Heart right ventricle (tissue), 16 donors: ENCODE measurements at regions not wholly inside any gene's neighbourhood (a gene's known extent, or its start where the extent isn't known, plus 50 kb on each side); places are given as distances from the start of the nearest gene placed in this dataset.

ENCODE experiments used
- ATAC-seq, 8 donors: fragments of 200-7000 bp; cut with Tn5 transposase; one replicate each; pipeline ENCODE4 v1.9.1; 2020; ENCODE audit warnings: mild to moderate bottlenecking in 8 of 8, moderate library complexity in 8 of 8, moderate number of reproducible peaks in 1 of 8
- DNase-seq, 2 donors: peaks; one replicate each; pipeline ENCODE4 v3.0.0-alpha.2; 2020
- H3K27ac ChIP-seq, 10 donors: fragments of 200-600 bp; sonication (generic) in 2 of 10; one replicate each; pipeline versions ENCODE4 v1.5.0 to v1.8.0; 2020 to 2022; ENCODE audit warnings: mild to moderate bottlenecking in 3 of 10
- H3K27me3 ChIP-seq, 7 donors: fragments of 200-600 bp; one replicate each; pipeline ENCODE4 v1.8.0; 2021 to 2022; ENCODE audit warnings: mild to moderate bottlenecking in 2 of 7
- H3K36me3 ChIP-seq, 9 donors: fragments of 200-600 bp; sonication (generic) in 1 of 9; one replicate each; pipeline versions ENCODE4 v1.5.0 to v1.8.0; 2020 to 2022; ENCODE audit warnings: mild to moderate bottlenecking in 2 of 9
- H3K4me1 ChIP-seq, 9 donors: fragments of 200-600 bp; sonication (generic) in 1 of 9; one replicate each; pipeline versions ENCODE4 v1.5.0 to v1.8.0; 2020 to 2022; ENCODE audit warnings: mild to moderate bottlenecking in 4 of 9
- H3K4me3 ChIP-seq, 10 donors: fragments of 200-600 bp; sonication (generic) in 2 of 10; one replicate each; pipeline versions ENCODE4 v1.5.0 to v1.8.0; 2020 to 2022; ENCODE audit warnings: mild to moderate bottlenecking in 7 of 10, moderate library complexity in 2 of 10
- H3K9me3 ChIP-seq, 11 donors: fragments of 200-600 bp in 10 of 11; sonication (generic) in 2 of 11; one replicate each; pipeline versions ENCODE4 v1.5.0 to v1.8.0; 2013 to 2022; ENCODE audit warnings: mild to moderate bottlenecking in 2 of 11, control low read depth in 1 of 11, moderate library complexity in 1 of 11
- CTCF ChIP-seq, 9 donors: fragments of 200-600 bp; sonication (generic) in 2 of 9; IDR thresholded peaks; one replicate each; pipeline versions ENCODE4 v1.5.0 to v1.8.0; 2021 to 2022; ENCODE audit warnings: antibody characterized with exemption in 9 of 9, mild to moderate bottlenecking in 5 of 9, moderate library complexity in 1 of 9
- WGBS, 2 donors: extraction: QIAGEN DNeasy Blood & Tissue Kit; methylation state at CpG; one replicate each; pipeline ENCODE4 v1.1.7; 2013; ENCODE audit warnings: inconsistent platforms in 1 of 2; 5-methylcytosine and 5-hydroxymethylcytosine counted together
- intact Hi-C, 10 donors: fragments of 100-400 bp; cut with DNase I; formaldehyde crosslinking; loops; one replicate each; pipeline versions ENCODE4 v1.11.1 to v1.14.2; 2022
- donor health status: Arrhythmogenic right ventricular cardiomyopathy.
- donor health status: ischemic (EF 13 %, LVEDD 7.1; RV severe dilation, severe dysfunction).
- donor health status: healthy with polysubstance abuse.
- donor health status: DM: no; HTN: yes; CAD: no.
- donor health status: DM: no; HTN: no; CAD: no.
- donor health status: ischemic (EF 25% LVEDD 6.9; RV normal size, moderate dysfunction).
- donor health status: ischemic (EF 25% LVEDD 5.7; RV mildly dilated, moderate dysfunction).
- donor health status: healthy.
- donor health status: DM: yes; HTN: yes; CAD: no.
- donor health status: Ischemic cardiomyopathy.
- donor health status: ischemic (EF 35%, LVEDD 5.7; RV mildly dilated, moderate dysfunction).
- donor health status: nonischemic (EF 11% LVEDD 7.7; RV severe dilation, severe dysfunction).
- donor health status: DM: yes; HTN: yes; CAD: no.
- donor health status: PGD.
- donor health status: ischemic (EF 29% LVEDD 5.4; RV normal size, mild dysfunction).
- donor health status: nonischemic (EF 23%, LVEDD 6.1; RV moderate dilation, normal function).

GRCh38 chr9:7691909-7692308, 107.7 kb downstream of the DMAC1 start:
- Histone ChIP-seq H3K9me3 (no peaks in the 10 kb centered on the region), H3K36me3 (no peaks in the 10 kb centered on the region), H3K27me3 (no peaks in the 10 kb centered on the region), H3K27ac (no peak overlapping the region), H3K4me3 (no peak overlapping the region), H3K4me1 (no peaks in the 10 kb centered on the region)
- DNase-seq (no peak), ATAC-seq (no peak)
- 64 to 71% methylated on average over 2 of the region's 2 CpGs for WGBS, 2 donors
- TF ChIP-seq CTCF (IDR thresholded peaks at IDR 0.05): no peak
- intact Hi-C loops: no loop called here

- Histone ChIP-seq H3K4me1 (no peaks in the 10 kb centered on the region), H3K27me3 (no peaks in the 10 kb centered on the region), H3K36me3 (no peaks in the 10 kb centered on the region), H3K4me3 (no peak overlapping the region), H3K27ac (no peak overlapping the region), H3K9me3 (no peaks in the 10 kb centered on the region)
- intact Hi-C loops: no loop called here
- no peak for DNase-seq
- TF ChIP-seq CTCF (IDR thresholded peaks at IDR 0.05): no peak
- ATAC-seq: no peak
Observed at GRCh38 chr9:7690014-7690413, 109.6 kb downstream of the DMAC1 start.

GRCh38 chr9:7688626-7689025, 111.0 kb downstream of the DMAC1 start:
- H3K27ac ChIP-seq: no peak overlapping the region
- no peaks in the 10 kb centered on the region for H3K9me3 ChIP-seq
- no peaks in the 10 kb centered on the region for H3K27me3 ChIP-seq
- no peak for ATAC-seq
- no peak overlapping the region for H3K4me3 ChIP-seq
- DNase-seq: no peak
- H3K36me3 ChIP-seq: no peaks in the 10 kb centered on the region
- 63 to 67% methylated on average over 1 of the region's 1 CpG for WGBS, 2 donors
- no peaks in the 10 kb centered on the region for H3K4me1 ChIP-seq
- no peak for TF ChIP-seq CTCF (IDR thresholded peaks at IDR 0.05)
- intact Hi-C loops: no loop called here

- H3K36me3 ChIP-seq: no peaks in the 10 kb centered on the region
- intact Hi-C loops: no loop called here
Observed at GRCh38 chr9:7676609-7677156, 122.9 kb downstream of the DMAC1 start.

More at GRCh38 chr9:7676609-7677156, 122.9 kb downstream of the DMAC1 start:
- no peak for DNase-seq
- no peak overlapping the region for H3K27ac ChIP-seq
- H3K4me3 ChIP-seq: no peak overlapping the region
- no peaks in the 10 kb centered on the region for H3K9me3 ChIP-seq
- 39 to 50% methylated on average over 4 of the region's 4 CpGs for WGBS, 2 donors
- H3K4me1 ChIP-seq: no peaks in the 10 kb centered on the region
- TF ChIP-seq CTCF (IDR thresholded peaks at IDR 0.05): no peak
- peak in 1 of 8 donors; percentile 14 for ATAC-seq
- H3K27me3 ChIP-seq: peaks cover 0 to 4% (median 0%) of the 10 kb centered on the region in 7 donors
